GM18505 (cell line): ENCODE measurements at regions not wholly inside any gene's neighbourhood (a gene's known extent, or its start where the extent isn't known, plus 50 kb on each side); places are given as distances from the start of the nearest gene placed in this dataset.
"Not testable (repeated sequence)": the region's sequence is repeated elsewhere in the genome, so short reads cannot be mapped to it uniquely, and the experiment has no call there.

ENCODE experiments used
- ATAC-seq: cut with Tn5 transposase; IDR thresholded peaks from one replicate; pipeline ENCODE4 v1.9.1; 2021; ENCODE audit not compliant: unreplicated experiment
- POLR2A ChIP-seq: IDR thresholded peaks from 4 replicates; pipeline ENCODE4 v1.6.1; 2011; ENCODE audit warnings: borderline replicate concordance; ENCODE audit not compliant: insufficient read depth, insufficient read length; ENCODE audit errors: extremely low read depth

DNA sequence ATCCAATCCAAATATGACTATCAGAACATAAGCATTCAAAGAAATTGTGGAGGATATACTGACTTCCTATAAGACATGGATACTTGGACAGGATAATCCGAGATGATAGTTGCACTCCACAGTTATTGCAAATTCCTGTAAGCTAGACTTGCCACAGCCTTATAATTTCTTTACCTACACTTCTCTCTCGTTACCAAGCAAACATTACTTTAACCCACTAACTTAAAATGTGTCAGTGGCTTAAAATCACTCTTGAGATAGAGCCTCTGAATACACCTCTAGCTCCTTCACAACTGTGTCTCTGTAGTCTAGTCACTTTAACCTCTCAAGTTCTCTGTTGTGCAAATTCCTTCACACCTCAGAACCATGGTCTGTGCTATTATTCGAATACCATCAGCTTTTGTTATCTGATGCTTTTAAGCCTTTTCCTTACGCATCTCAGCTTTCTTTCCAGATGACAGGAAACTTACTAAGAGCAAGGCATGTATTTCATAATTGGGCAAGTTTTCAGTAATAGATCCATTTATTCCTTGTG, 474.9 kb upstream of the MIR17HG start:
- ATAC-seq = no peak
- TF ChIP-seq POLR2A = no peak

DNA sequence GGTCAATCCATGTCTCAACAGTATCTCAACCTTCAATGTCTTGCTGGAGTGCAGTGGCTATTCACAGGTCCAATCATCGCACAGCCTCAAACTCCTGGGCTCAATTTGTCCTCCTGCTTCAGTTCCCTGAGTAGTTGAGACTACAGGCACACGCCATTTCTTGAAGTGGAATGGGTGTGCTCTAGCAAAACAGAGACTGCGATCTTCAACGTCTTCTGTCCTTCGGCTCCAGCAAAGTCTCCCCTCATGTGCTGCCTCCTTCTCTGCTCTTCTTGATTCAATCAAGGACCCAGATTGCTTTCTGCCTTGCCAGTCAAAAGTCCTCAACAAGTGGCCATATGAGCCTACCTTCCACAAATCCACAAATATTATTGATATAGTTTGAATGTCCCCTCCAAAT, 466.7 kb upstream of the MIR17HG start:
- no peak for ATAC-seq
- TF ChIP-seq POLR2A = no peak

DNA sequence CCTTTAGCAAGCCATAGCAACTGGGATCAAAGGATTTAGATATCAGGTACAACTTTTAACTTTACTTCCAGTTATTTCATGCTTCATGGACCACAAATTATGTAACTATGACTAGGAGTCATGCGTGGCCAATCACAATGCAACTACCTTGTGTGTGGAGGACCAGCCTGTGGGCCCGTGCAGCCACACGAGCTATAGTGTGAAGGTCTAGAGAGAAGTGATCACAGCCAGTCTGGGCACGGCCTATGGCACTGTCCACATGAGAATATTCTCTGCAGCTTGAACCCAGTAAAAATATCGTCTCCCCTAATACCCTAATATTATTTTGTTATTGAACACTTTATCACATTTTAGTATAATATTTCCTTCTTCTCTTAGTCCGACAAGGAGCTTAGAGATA, 464.9 kb upstream of the MIR17HG start:
- ATAC-seq = no peak
- no peak for TF ChIP-seq POLR2A

DNA sequence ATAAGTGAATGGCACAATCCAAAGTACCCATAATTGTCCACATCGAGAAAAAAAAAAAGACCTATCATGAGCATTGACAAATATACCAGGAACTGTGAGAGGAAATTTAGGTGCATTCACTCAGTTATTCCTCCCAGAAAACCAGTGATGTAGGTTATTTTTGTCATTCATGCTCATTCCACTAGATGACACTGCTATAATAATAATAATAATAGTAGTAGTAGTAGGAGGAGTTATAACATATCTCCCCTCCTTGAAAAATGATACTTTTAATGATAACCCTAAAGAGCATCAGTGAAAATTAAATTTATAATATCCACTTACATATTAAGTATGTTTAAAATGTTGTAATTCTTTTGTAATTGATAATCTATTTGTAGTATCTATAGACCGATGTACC, 463.9 kb upstream of the MIR17HG start:
- TF ChIP-seq POLR2A = no peak
- ATAC-seq = no peak

DNA sequence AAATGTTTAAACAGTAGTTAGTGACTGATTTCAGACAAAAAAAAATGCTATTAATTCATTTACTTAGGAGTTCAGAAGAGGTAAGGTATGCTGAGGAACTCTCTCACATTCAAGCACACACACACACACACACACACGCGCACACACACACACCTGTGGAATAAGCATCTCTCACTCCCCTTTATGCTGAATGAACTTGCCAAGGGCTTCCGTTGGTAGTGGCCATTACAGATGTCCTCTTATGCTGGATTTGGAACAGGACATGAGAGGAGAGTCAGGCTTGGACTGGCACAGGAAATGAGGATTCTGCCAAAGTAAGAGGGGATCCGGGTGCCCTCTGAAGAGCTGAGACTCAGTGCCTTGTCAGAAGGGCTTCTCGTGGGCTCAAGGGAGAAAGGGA, 463.4 kb upstream of the MIR17HG start:
- TF ChIP-seq POLR2A = no peak
- ATAC-seq = no peak

DNA sequence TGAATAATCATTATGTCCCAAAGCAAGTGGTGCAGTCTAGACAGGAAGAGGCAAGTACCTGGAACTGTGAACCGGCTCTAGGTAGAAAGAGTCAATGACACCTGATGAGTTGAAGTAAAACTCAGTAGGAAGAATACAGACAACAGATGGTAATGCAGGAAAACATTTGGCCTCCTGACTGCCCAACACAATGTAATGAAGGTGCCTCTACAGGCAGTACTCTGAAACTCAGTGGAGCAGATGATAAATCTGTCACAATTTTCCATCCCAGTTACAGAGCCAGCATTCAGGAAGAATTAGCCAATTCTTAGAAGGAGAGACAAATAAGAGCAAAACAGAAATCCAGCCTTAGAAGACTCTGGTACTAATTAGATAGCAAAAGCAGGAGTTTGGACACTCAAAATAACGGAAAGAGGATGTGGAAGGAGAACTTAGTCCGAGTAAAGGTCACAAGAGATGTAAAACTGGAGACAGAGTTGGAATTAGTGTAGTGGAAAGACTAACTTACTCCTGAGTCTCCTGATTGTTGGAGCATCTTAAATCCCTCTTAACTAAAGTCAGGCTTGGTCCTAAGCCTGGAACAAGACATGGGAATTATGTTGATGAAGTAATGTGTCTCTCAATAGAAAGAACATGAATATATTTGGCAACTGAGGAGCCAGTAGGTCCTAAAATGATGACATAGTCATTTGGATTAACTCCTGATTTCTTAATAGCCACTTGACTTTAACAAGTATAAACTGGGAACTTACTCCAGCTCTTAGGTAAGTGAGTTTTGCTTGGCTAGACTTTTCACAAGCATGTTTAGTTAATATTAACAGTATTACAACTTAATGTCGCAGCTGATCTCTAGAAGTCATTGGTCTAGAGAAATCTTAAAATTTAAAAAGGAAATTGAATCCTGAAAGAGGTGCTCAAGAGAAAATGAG, 457.3 kb upstream of the MIR17HG start:
- ATAC-seq = no peak
- no peak for TF ChIP-seq POLR2A

DNA sequence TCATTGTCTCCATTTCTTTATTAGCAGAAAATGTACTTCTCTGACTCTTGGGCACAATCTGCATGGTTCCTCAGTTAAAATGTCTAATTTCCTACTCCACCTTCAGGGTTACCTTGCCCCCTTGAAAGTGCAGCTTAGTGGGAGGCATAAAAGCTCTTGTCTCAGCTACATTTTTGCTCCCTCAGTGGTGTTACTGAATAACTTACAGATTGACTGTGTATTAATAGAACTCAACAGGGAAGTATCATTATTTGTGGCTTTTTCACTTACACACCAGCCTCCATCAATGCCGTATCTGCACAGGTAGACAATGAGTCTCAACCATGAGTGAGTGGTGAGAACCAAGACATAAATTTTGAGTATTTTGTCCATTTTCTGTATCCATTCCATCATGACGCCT, 456.2 kb upstream of the MIR17HG start:
- no peak for TF ChIP-seq POLR2A
- no peak for ATAC-seq

DNA sequence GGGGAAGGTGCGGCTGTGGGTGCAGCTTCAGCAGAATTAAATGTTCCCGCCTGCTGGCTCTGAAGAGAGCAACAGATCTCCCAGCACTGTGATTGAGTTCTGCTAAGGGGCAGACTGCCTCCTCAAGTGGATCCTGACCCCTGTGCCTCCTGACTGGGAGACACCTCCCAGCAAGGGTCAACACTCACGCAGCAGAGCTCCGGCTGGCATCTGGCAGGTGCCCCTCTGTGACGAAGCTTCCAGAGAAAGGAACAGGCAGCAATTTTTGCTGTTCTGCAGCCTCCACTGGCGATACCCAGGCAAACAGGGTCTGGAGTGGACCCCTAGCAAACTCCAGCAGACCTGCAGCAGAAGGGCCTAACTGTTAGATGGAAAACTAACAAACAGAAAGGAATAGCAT, 454.3 kb upstream of the MIR17HG start:
- not testable (repeated sequence) for ATAC-seq

DNA sequence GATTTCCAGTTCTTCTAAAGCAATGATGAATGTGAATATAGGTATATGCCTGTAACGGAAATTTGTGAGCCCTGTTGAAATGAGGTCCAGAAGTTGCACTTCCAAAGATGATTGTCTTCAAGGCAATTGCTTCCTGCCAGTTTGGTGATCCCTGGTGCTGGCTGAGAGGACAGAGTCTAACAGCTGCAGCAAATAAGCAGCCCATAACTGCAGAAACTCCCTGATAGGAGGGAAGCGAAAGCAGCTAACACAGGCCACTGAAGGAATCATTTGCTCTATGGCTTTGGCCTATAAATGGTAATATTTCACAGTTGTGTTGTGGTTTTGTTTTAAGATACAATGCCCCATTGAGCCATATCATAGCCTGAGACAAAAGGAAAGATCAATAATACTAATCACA, 451.5 kb upstream of the MIR17HG start:
- TF ChIP-seq POLR2A = no peak
- ATAC-seq = no peak

DNA sequence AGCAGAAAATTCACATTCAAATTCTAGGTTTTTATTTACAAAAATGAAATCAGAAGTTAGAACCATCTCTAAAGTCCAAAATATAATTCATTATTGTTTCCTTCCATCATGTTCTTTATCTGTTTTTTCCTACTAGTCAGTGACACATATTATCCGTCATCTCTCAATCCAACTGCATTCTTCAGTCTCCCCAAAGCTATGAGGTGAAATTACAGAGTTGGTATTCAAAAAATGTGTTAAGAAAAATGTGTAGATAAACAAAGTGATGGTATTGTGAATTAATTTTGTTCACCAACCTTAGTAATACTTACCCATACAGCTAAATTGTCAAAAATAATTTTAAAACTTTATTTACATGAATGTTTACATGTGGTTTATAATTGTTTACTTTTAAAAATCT, 448.7 kb upstream of the MIR17HG start:
- no peak for TF ChIP-seq POLR2A
- no peak for ATAC-seq

DNA sequence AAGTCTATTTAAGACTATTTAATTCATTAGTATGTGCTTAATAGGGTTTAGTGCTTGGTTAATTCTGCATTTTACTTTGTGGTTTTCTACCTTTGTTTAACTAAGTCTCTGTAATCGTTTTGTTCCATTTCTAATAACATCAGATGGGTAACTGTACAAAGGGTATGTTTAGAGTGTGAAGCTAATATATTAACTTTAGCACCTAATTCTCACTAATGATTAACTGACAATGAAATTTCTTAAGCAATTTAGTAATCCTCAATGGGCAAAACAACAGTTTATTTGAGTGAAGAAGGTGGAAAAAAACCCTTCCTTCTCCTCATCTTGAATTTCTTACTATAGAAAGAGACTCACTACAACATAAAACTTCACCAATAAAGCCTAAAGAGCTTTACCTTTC, 448.1 kb upstream of the MIR17HG start:
- TF ChIP-seq POLR2A = no peak
- ATAC-seq = no peak

DNA sequence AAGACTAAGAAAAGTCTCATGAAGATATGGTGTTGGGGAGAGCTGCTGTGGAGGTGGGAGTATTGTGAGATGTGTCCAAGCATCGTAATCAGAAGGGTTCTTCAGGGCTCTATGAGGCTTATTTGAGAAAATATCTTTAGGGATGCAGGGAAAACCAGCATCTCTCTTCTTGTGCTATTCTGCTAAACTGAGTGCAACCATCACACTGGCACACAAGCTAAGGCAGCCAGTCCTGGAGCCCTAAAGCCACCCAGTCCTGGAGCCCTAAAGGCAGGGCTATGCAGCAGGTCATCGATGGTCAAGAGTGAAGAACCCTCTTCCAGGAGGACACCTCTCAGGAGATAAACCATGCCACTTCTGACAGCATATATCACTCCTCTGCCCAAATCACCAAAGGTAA, 445.2 kb upstream of the MIR17HG start:
- ATAC-seq = no peak
- no peak for TF ChIP-seq POLR2A

DNA sequence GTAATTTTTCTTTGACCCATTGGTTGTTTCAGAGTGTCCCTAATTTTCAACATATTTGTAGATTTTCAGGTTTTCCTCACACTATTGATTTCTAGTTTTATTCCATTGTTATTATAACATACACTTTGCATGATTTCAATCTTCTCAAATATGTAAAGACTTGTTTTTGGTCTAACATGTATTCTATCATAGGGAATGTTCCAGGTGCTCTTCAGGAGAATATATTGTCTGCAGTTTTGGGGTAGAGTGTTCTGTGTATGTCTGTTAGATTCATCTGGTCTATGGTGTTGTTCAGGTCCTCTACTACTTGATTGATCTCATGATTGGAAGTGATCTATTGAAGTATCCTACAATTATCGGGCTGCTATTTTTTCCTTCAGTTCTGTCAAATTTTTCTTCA, 440.9 kb upstream of the MIR17HG start:
- TF ChIP-seq POLR2A = no peak

DNA sequence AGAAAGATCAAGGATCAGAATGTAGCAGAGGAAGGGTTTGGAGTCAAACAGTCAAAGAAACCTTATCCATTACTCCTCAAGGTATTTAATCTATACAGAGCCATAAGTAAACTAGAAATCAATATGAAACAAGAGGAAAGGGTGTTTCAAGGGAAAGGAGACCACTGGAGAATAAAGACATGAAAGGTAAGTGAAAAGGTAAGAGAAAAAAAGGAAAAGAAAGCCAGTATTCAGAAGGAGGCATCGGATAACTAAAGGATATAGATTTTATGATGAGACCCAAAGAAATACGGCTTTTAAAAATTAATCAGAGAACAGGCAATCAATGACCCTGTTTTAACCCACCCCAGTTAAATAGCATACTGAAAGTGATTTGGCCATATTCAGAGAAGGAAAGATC, 438.7 kb upstream of the MIR17HG start:
- ATAC-seq = no peak
- TF ChIP-seq POLR2A = no peak

More for the DNA sequence above, 440.9 kb upstream of the MIR17HG start:
- no peak for ATAC-seq
